ENCODE measurements at regions not wholly inside any gene's neighbourhood (a gene's known extent, or its start where the extent isn't known, plus 50 kb on each side); places are given as distances from the start of the nearest gene placed in this dataset.

- peaks cover 36% of the 10 kb centered on the region for H3K27me3 Mint-ChIP-seq
- H3K4me1 Mint-ChIP-seq, result no peaks in the 10 kb centered on the region
- no peak overlapping the region for H3K4me3 Mint-ChIP-seq
- ATAC-seq (replicated peaks; ENCODE audit: extremely low read depth, poor library complexity, severe bottlenecking), result no peak
- H3K36me3 Mint-ChIP-seq (ENCODE audit: insufficient read depth), result no peaks in the 10 kb centered on the region
- DNase-seq (ENCODE audit: low spot score in 2 of 2), result no peak
- no peak overlapping the region for H3K27ac Mint-ChIP-seq (ENCODE audit: low read depth)
- peaks cover 5% of the 10 kb centered on the region for H3K9me3 Mint-ChIP-seq
Observed at GRCh38 chr2:121030523-121030922, 254.5 kb downstream of the TFCP2L1 start.

GRCh38 chr2:121031568-121032340 lies 253.2 kb downstream of the TFCP2L1 start:
- peaks cover 32% of the 10 kb centered on the region for H3K27me3 Mint-ChIP-seq
- DNase-seq (ENCODE audit: low spot score in 2 of 2) (no peak), ATAC-seq (replicated peaks; ENCODE audit: extremely low read depth, poor library complexity, severe bottlenecking) (no peak)
- H3K9me3 Mint-ChIP-seq, result peaks cover 5% of the 10 kb centered on the region
- no peaks in the 10 kb centered on the region for H3K36me3 Mint-ChIP-seq (ENCODE audit: insufficient read depth)
- no peak overlapping the region for H3K4me3 Mint-ChIP-seq
- no peaks in the 10 kb centered on the region for H3K4me1 Mint-ChIP-seq
- no peak overlapping the region for H3K27ac Mint-ChIP-seq (ENCODE audit: low read depth)

- Mint-ChIP-seq H3K36me3 (ENCODE audit: insufficient read depth) (no peaks in the 10 kb centered on the region), H3K27me3 (peaks cover 33% of the 10 kb centered on the region), H3K4me1 (no peaks in the 10 kb centered on the region), H3K4me3 (no peak overlapping the region), H3K9me3 (no peaks in the 10 kb centered on the region), H3K27ac (ENCODE audit: low read depth) (no peak overlapping the region)
- DNase-seq (ENCODE audit: low spot score in 2 of 2) (no peak), ATAC-seq (replicated peaks; ENCODE audit: extremely low read depth, poor library complexity, severe bottlenecking) (no peak)
Observed at GRCh38 chr2:121033461-121033996, 251.5 kb downstream of the TFCP2L1 start.

- H3K27me3 Mint-ChIP-seq, result peaks cover 33% of the 10 kb centered on the region
- no peak overlapping the region for H3K4me3 Mint-ChIP-seq
- no peaks in the 10 kb centered on the region for H3K4me1 Mint-ChIP-seq
- no peaks in the 10 kb centered on the region for H3K9me3 Mint-ChIP-seq
- no peak overlapping the region for H3K27ac Mint-ChIP-seq (ENCODE audit: low read depth)
- DNase-seq (ENCODE audit: low spot score in 2 of 2) (no peak), ATAC-seq (replicated peaks; ENCODE audit: extremely low read depth, poor library complexity, severe bottlenecking) (no peak)
- no peaks in the 10 kb centered on the region for H3K36me3 Mint-ChIP-seq (ENCODE audit: insufficient read depth)
Observed at GRCh38 chr2:121034551-121034950, 250.5 kb downstream of the TFCP2L1 start.

GRCh38 chr2:121036226-121036692 lies 248.7 kb downstream of the TFCP2L1 start:
- ATAC-seq (replicated peaks; ENCODE audit: extremely low read depth, poor library complexity, severe bottlenecking) (no peak), DNase-seq (ENCODE audit: low spot score in 2 of 2) (no peak)
- H3K4me3 Mint-ChIP-seq, result no peak overlapping the region
- H3K27ac Mint-ChIP-seq (ENCODE audit: low read depth), result no peak overlapping the region
- H3K9me3 Mint-ChIP-seq, result no peaks in the 10 kb centered on the region
- peaks cover 17% of the 10 kb centered on the region for H3K27me3 Mint-ChIP-seq
- H3K4me1 Mint-ChIP-seq, result no peaks in the 10 kb centered on the region
- no peaks in the 10 kb centered on the region for H3K36me3 Mint-ChIP-seq (ENCODE audit: insufficient read depth)

GRCh38 chr2:121037480-121037879 lies 247.5 kb downstream of the TFCP2L1 start:
- no peak for DNase-seq (ENCODE audit: low spot score in 2 of 2)
- ATAC-seq (replicated peaks; ENCODE audit: extremely low read depth, poor library complexity, severe bottlenecking), result no peak
- Mint-ChIP-seq H3K4me1 (no peaks in the 10 kb centered on the region), H3K36me3 (ENCODE audit: insufficient read depth) (no peaks in the 10 kb centered on the region), H3K9me3 (no peaks in the 10 kb centered on the region), H3K4me3 (no peak overlapping the region), H3K27me3 (peaks cover 10% of the 10 kb centered on the region), H3K27ac (ENCODE audit: low read depth) (no peak overlapping the region)

- Mint-ChIP-seq H3K27ac (ENCODE audit: low read depth) (no peak overlapping the region), H3K4me1 (no peaks in the 10 kb centered on the region), H3K9me3 (no peaks in the 10 kb centered on the region), H3K4me3 (no peak overlapping the region), H3K27me3 (peaks cover 10% of the 10 kb centered on the region), H3K36me3 (ENCODE audit: insufficient read depth) (no peaks in the 10 kb centered on the region)
- ATAC-seq (replicated peaks; ENCODE audit: extremely low read depth, poor library complexity, severe bottlenecking) (no peak), DNase-seq (ENCODE audit: low spot score in 2 of 2) (no peak)
Observed at GRCh38 chr2:121038031-121038430, 247.0 kb downstream of the TFCP2L1 start.

- ATAC-seq (replicated peaks; ENCODE audit: extremely low read depth, poor library complexity, severe bottlenecking) (no peak), DNase-seq (ENCODE audit: low spot score in 2 of 2) (no peak)
- Mint-ChIP-seq H3K27me3 (peaks cover 10% of the 10 kb centered on the region), H3K4me1 (no peaks in the 10 kb centered on the region), H3K4me3 (no peak overlapping the region), H3K27ac (ENCODE audit: low read depth) (no peak overlapping the region), H3K36me3 (ENCODE audit: insufficient read depth) (no peaks in the 10 kb centered on the region), H3K9me3 (no peaks in the 10 kb centered on the region)
Observed at GRCh38 chr2:121038431-121038830, 246.6 kb downstream of the TFCP2L1 start.

- ATAC-seq (replicated peaks; ENCODE audit: extremely low read depth, poor library complexity, severe bottlenecking), result no peak
- H3K4me3 Mint-ChIP-seq, result no peak overlapping the region
- no peak overlapping the region for H3K27ac Mint-ChIP-seq (ENCODE audit: low read depth)
- no peaks in the 10 kb centered on the region for H3K4me1 Mint-ChIP-seq
- no peaks in the 10 kb centered on the region for H3K36me3 Mint-ChIP-seq (ENCODE audit: insufficient read depth)
- H3K9me3 Mint-ChIP-seq, result no peaks in the 10 kb centered on the region
- no peak for DNase-seq (ENCODE audit: low spot score in 2 of 2)
- H3K27me3 Mint-ChIP-seq, result peaks cover 10% of the 10 kb centered on the region
Observed at GRCh38 chr2:121038891-121039616, 245.9 kb downstream of the TFCP2L1 start.

- Mint-ChIP-seq H3K9me3 (no peaks in the 10 kb centered on the region), H3K27ac (ENCODE audit: low read depth) (no peak overlapping the region), H3K27me3 (peaks cover 10% of the 10 kb centered on the region), H3K4me1 (no peaks in the 10 kb centered on the region), H3K4me3 (no peak overlapping the region), H3K36me3 (ENCODE audit: insufficient read depth) (no peaks in the 10 kb centered on the region)
- DNase-seq (ENCODE audit: low spot score in 2 of 2) (no peak), ATAC-seq (replicated peaks; ENCODE audit: extremely low read depth, poor library complexity, severe bottlenecking) (no peak)
Observed at GRCh38 chr2:121039679-121040078, 245.3 kb downstream of the TFCP2L1 start.

- H3K4me1 Mint-ChIP-seq, result no peaks in the 10 kb centered on the region
- no peak overlapping the region for H3K4me3 Mint-ChIP-seq
- DNase-seq (ENCODE audit: low spot score in 2 of 2) (no peak), ATAC-seq (replicated peaks; ENCODE audit: extremely low read depth, poor library complexity, severe bottlenecking) (no peak)
- no peak overlapping the region for H3K27ac Mint-ChIP-seq (ENCODE audit: low read depth)
- H3K36me3 Mint-ChIP-seq (ENCODE audit: insufficient read depth), result no peaks in the 10 kb centered on the region
- H3K9me3 Mint-ChIP-seq, result no peaks in the 10 kb centered on the region
- peaks cover 10% of the 10 kb centered on the region for H3K27me3 Mint-ChIP-seq
Observed at GRCh38 chr2:121041516-121041915, 243.5 kb downstream of the TFCP2L1 start.

- Mint-ChIP-seq H3K36me3 (ENCODE audit: insufficient read depth) (no peaks in the 10 kb centered on the region), H3K27ac (ENCODE audit: low read depth) (no peak overlapping the region), H3K4me3 (no peak overlapping the region), H3K9me3 (no peaks in the 10 kb centered on the region), H3K27me3 (no peaks in the 10 kb centered on the region), H3K4me1 (no peaks in the 10 kb centered on the region)
- ATAC-seq (replicated peaks; ENCODE audit: extremely low read depth, poor library complexity, severe bottlenecking) (no peak), DNase-seq (ENCODE audit: low spot score in 2 of 2) (no peak)
Observed at GRCh38 chr2:121043061-121043826, 241.8 kb downstream of the TFCP2L1 start.

All from central memory CD8-positive, alpha-beta T cell (primary cell).